ENCODE measurements at regions not wholly inside any gene's neighbourhood (a gene's known extent, or its start where the extent isn't known, plus 50 kb on each side); places are given as distances from the start of the nearest gene placed in this dataset.

DNA sequence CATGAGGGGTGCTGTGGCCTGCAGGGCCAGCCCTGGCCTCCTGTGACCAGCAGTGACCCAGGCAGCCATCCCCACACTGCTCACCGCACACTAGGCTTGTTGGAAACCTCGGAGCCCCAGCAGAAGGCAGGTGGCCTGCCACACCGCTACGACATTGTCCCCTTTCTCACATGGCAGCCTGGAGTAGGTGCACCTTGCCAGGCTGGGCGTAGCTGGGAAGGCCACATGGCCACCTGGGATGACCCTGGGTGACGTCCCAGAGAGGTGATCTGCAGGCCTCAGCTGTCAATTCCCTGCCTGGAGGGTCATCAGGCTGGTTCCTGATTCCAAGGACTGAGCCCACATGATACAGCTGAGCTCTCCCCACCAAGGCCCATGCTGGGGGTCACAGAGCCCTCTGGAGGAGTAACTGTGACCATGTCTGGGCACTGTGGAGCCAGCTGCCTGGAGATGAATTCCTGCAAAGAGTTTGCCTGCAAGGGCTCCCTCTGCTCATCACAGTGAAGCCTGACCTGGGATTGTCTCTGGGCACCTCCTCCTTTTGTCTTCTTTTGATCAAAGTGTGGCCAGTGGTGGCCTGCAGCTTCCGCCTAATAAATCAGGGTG is 119.6 kb upstream of the OTOS start:
- TF ChIP-seq CTCF (IDR thresholded peaks at IDR 0.05) (no peak), POLR2A (IDR thresholded peaks at IDR 0.05) (no peak)

Data from right lobe of liver (tissue), 4 donors.